HFFc6 (cell line): ENCODE measurements at regions not wholly inside any gene's neighbourhood (a gene's known extent, or its start where the extent isn't known, plus 50 kb on each side); places are given as distances from the start of the nearest gene placed in this dataset.

Experiments
- DNase-seq: peaks from one replicate; pipeline ENCODE4 v3.0.0-alpha.2; 2018
- H3K27ac Mint-ChIP-seq: 2 replicates; pipeline ENCODE4 v1.8.0; 2020; ENCODE audit warnings: mild to moderate bottlenecking, mixed read lengths
- H3K27me3 Mint-ChIP-seq: 2 replicates; pipeline ENCODE4 v1.8.0; 2021; ENCODE audit warnings: mild to moderate bottlenecking, moderate library complexity, mixed read lengths; ENCODE audit not compliant: insufficient read depth
- H3K36me3 Mint-ChIP-seq: 2 replicates; pipeline ENCODE4 v1.8.0; 2021; ENCODE audit warnings: low read depth, mixed read lengths
- H3K4me1 Mint-ChIP-seq: 2 replicates; pipeline ENCODE4 v1.8.0; 2020; ENCODE audit warnings: low read depth, mixed read lengths
- H3K4me3 Mint-ChIP-seq: 2 replicates; pipeline ENCODE4 v1.8.0; 2020; ENCODE audit warnings: mild to moderate bottlenecking, moderate library complexity, mixed read lengths
- H3K9me3 Mint-ChIP-seq: 2 replicates; pipeline ENCODE4 v1.8.0; 2020; ENCODE audit warnings: mild to moderate bottlenecking, mixed read lengths
- CTCF ChIP-seq: fragments of 200-600 bp; sonication (generic); IDR thresholded peaks from 2 replicates; pipeline ENCODE4 v1.5.0; 2021; ENCODE audit warnings: antibody characterized with exemption, mild to moderate bottlenecking

GRCh38 chr3:8205881-8206280 is 295.7 kb upstream of the LMCD1 start:
- Mint-ChIP-seq H3K36me3 (no peaks in the 10 kb centered on the region), H3K4me1 (no peaks in the 10 kb centered on the region; the same call in 1 of the 2 replicates), H3K9me3 (peaks cover 8% of the 10 kb centered on the region; the same call in 1 of the 2 replicates), H3K4me3 (no peak overlapping the region), H3K27me3 (peaks cover 2% of the 10 kb centered on the region; the same call in 1 of the 2 replicates), H3K27ac (no peak overlapping the region)
- TF ChIP-seq CTCF = no peak
- no peak for DNase-seq

- no peak for TF ChIP-seq CTCF
- no peak overlapping the region for H3K27ac Mint-ChIP-seq
- H3K4me1 Mint-ChIP-seq = no peaks in the 10 kb centered on the region; the same call in 1 of the 2 replicates
- peaks cover 2% of the 10 kb centered on the region; the same call in 1 of the 2 replicates for H3K27me3 Mint-ChIP-seq
- H3K4me3 Mint-ChIP-seq = no peak overlapping the region
- peaks cover 8% of the 10 kb centered on the region; the same call in 1 of the 2 replicates for H3K9me3 Mint-ChIP-seq
- H3K36me3 Mint-ChIP-seq = no peaks in the 10 kb centered on the region
- no peak for DNase-seq
Observed at GRCh38 chr3:8206971-8207617, 294.5 kb upstream of the LMCD1 start.

GRCh38 chr3:8210882-8211341 is 290.7 kb upstream of the LMCD1 start:
- Mint-ChIP-seq H3K9me3 (peaks cover 19% of the 10 kb centered on the region; the same call in 1 of the 2 replicates), H3K36me3 (no peaks in the 10 kb centered on the region), H3K4me3 (no peak overlapping the region), H3K4me1 (no peaks in the 10 kb centered on the region; the same call in 1 of the 2 replicates), H3K27ac (no peak overlapping the region), H3K27me3 (peaks cover 2% of the 10 kb centered on the region; the same call in 1 of the 2 replicates)
- no peak for TF ChIP-seq CTCF
- no peak for DNase-seq

GRCh38 chr3:8212794-8213193 is 288.8 kb upstream of the LMCD1 start:
- H3K4me3 Mint-ChIP-seq = no peak overlapping the region
- H3K36me3 Mint-ChIP-seq = no peaks in the 10 kb centered on the region
- H3K4me1 Mint-ChIP-seq = no peaks in the 10 kb centered on the region; the same call in 1 of the 2 replicates
- H3K27me3 Mint-ChIP-seq = peaks cover 2% of the 10 kb centered on the region; the same call in 1 of the 2 replicates
- no peak overlapping the region for H3K27ac Mint-ChIP-seq
- H3K9me3 Mint-ChIP-seq = peaks cover 19% of the 10 kb centered on the region; the same call in 1 of the 2 replicates
- DNase-seq = no peak
- no peak for TF ChIP-seq CTCF

- no peak overlapping the region for H3K4me3 Mint-ChIP-seq
- H3K27ac Mint-ChIP-seq = no peak overlapping the region
- no peak for DNase-seq
- no peak for TF ChIP-seq CTCF
- peaks cover 2% of the 10 kb centered on the region; the same call in 1 of the 2 replicates for H3K27me3 Mint-ChIP-seq
- H3K36me3 Mint-ChIP-seq = no peaks in the 10 kb centered on the region
- H3K4me1 Mint-ChIP-seq = no peaks in the 10 kb centered on the region; the same call in 1 of the 2 replicates
- peaks cover 19% of the 10 kb centered on the region; the same call in 1 of the 2 replicates for H3K9me3 Mint-ChIP-seq
Observed at GRCh38 chr3:8213286-8213685, 288.3 kb upstream of the LMCD1 start.
